ENCODE measurements at regions not wholly inside any gene's neighbourhood (a gene's known extent, or its start where the extent isn't known, plus 50 kb on each side); places are given as distances from the start of the nearest gene placed in this dataset.

- POLR2A ChIA-PET, result no interaction called here
- intact Hi-C loops (cut with micrococcal nuclease), result no loop called here
- Histone ChIP-seq H4K20me1 (replicated peaks; ENCODE audit: control insufficient read depth, extremely low read depth, insufficient read depth, low read length) (no peaks in the 10 kb centered on the region), H3K79me2 (ENCODE audit: control insufficient read depth, insufficient read depth, low read length) (no peaks in the 10 kb centered on the region), H3K9me1 (replicated peaks; ENCODE audit: control insufficient read depth, extremely low read depth, insufficient read depth, low read length) (no peaks in the 10 kb centered on the region), H3K36me3 (ENCODE audit: control insufficient read depth in 2 of 2, extremely low read depth in 1 of 2, insufficient read depth in 2 of 2, low read length in 2 of 2) (no peaks in the 10 kb centered on the region), H3K4me1 (ENCODE audit: control insufficient read depth, extremely low read depth, insufficient read depth, low read length) (no peaks in the 10 kb centered on the region), H3K9ac (replicated peaks; ENCODE audit: extremely low read depth, insufficient read depth, low read length) (no peak overlapping the region), H3K27ac (ENCODE audit: insufficient read depth, low read depth, low read length) (no peak overlapping the region), H3K27me3 (ENCODE audit: control insufficient read depth in 2 of 2, insufficient read depth in 2 of 2, low read length in 2 of 2) (no peaks in the 10 kb centered on the region), H3K9me3 (replicated peaks; ENCODE audit: control insufficient read depth, insufficient read depth, low read length) (no peaks in the 10 kb centered on the region), H3K4me2 (ENCODE audit: insufficient read depth, low read length) (no peak overlapping the region), H3K4me3 (replicated peaks in 1 of 3; ENCODE audit: insufficient read depth in 1 of 3, low read depth in 1 of 3, low read length in 3 of 3) (no peak overlapping the region), H2AFZ (ENCODE audit: low read depth, low read length) (no peak overlapping the region)
- CTCF ChIA-PET, result no interaction called here
- no peak for DNase-seq (ENCODE audit: low read depth, low spot score)
- no TSS peak for BruUV-seq (replicated peaks)
- no peak for FAIRE-seq
- dilution Hi-C loops (cut with MboI; ENCODE audit: extremely low pct_ligation_motif_present, low sequenced_read_pairs), result no loop called here
- no peak for TF ChIP-seq EZH2 (IDR thresholded peaks at IDR 0.05; ENCODE audit: borderline replicate concordance, low read depth, low read length, severe bottlenecking)
- TF ChIP-seq FOS (IDR thresholded peaks at IDR 0.05; ENCODE audit: borderline replicate concordance, insufficient read depth, low read length), result no peak
- TF ChIP-seq POLR2A (IDR thresholded peaks at IDR 0.05; ENCODE audit: low read depth, low read length), result no peak
- no peak for TF ChIP-seq CTCF (IDR thresholded peaks at IDR 0.05; ENCODE audit: extremely low read depth in 1 of 2, insufficient read depth in 1 of 2, low read depth in 1 of 2, low read length in 2 of 2)
- no peak for TF ChIP-seq POLR2AphosphoS5 (IDR thresholded peaks at IDR 0.05; ENCODE audit: insufficient read depth, low read depth, low read length)
- TF ChIP-seq GATA2 (IDR thresholded peaks at IDR 0.05; ENCODE audit: insufficient read depth, insufficient read length, low read depth, low read length), result no peak
- TF ChIP-seq MYC (IDR thresholded peaks at IDR 0.05; ENCODE audit: low read depth, low read length), result no peak
- TF ChIP-seq MAX (IDR thresholded peaks at IDR 0.05; ENCODE audit: insufficient read depth, insufficient read length), result no peak
- no peak for TF ChIP-seq JUN (IDR thresholded peaks at IDR 0.05; ENCODE audit: borderline replicate concordance, insufficient read depth, insufficient read length, low read depth)
These were observed 382.8 kb downstream of the GPD2 start for GRCh38 chr2:156818944-156819343.

Data from endothelial cell of umbilical vein (primary cell).